ENCODE measurements at regions not wholly inside any gene's neighbourhood (a gene's known extent, or its start where the extent isn't known, plus 50 kb on each side); places are given as distances from the start of the nearest gene placed in this dataset.

DNA sequence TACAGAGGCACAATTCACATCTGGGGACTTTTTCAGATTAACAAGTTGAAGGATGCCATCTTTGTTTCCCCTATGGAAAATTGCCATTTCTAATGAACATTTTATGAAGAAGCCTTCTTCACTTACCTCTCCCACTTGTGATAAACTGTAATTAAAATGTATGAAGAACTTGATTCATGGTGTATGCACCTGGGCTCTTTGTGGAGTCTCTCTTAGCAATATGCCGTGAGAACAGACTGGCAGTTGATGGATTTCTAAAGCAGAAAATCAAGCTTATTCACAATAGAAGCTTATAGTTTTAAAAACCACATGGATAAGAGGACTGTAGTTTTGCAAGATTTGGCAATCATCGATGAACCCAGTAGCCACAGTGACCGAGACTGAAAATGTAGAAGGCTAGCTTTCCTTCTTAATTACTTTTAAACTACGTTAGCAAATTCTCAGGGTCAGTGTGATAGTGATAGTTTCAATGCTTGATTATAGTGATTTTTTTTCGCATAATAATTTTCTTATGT lies 270.6 kb downstream of the PRL start:
- TF ChIP-seq EP300 (IDR thresholded peaks at IDR 0.05; ENCODE audit: borderline replicate concordance): no peak
- no peak for TF ChIP-seq CEBPB (IDR thresholded peaks at IDR 0.05)
- no peak for TF ChIP-seq CREB1 (IDR thresholded peaks at IDR 0.05; ENCODE audit: low read depth)
- TF ChIP-seq YY1 (IDR thresholded peaks at IDR 0.05; ENCODE audit: low read depth): no peak
- no peak for TF ChIP-seq ZBTB7A (IDR thresholded peaks at IDR 0.05; ENCODE audit: low read depth)
- TF ChIP-seq RAD21 (IDR thresholded peaks at IDR 0.05; ENCODE audit: low read depth): no peak
- TF ChIP-seq, protein P1, sequence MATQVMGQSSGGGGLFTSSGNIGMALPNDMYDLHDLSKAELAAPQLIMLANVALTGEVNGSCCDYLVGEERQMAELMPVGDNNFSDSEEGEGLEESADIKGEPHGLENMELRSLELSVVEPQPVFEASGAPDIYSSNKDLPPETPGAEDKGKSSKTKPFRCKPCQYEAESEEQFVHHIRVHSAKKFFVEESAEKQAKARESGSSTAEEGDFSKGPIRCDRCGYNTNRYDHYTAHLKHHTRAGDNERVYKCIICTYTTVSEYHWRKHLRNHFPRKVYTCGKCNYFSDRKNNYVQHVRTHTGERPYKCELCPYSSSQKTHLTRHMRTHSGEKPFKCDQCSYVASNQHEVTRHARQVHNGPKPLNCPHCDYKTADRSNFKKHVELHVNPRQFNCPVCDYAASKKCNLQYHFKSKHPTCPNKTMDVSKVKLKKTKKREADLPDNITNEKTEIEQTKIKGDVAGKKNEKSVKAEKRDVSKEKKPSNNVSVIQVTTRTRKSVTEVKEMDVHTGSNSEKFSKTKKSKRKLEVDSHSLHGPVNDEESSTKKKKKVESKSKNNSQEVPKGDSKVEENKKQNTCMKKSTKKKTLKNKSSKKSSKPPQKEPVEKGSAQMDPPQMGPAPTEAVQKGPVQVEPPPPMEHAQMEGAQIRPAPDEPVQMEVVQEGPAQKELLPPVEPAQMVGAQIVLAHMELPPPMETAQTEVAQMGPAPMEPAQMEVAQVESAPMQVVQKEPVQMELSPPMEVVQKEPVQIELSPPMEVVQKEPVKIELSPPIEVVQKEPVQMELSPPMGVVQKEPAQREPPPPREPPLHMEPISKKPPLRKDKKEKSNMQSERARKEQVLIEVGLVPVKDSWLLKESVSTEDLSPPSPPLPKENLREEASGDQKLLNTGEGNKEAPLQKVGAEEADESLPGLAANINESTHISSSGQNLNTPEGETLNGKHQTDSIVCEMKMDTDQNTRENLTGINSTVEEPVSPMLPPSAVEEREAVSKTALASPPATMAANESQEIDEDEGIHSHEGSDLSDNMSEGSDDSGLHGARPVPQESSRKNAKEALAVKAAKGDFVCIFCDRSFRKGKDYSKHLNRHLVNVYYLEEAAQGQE (IDR thresholded peaks at IDR 0.05; ENCODE audit: low read depth): no peak
- TF ChIP-seq TAF1 (IDR thresholded peaks at IDR 0.05; ENCODE audit: low read depth): no peak
- TF ChIP-seq NFIC (IDR thresholded peaks at IDR 0.05): no peak
- no peak for TF ChIP-seq TCF12 (IDR thresholded peaks at IDR 0.05; ENCODE audit: low read depth)
- TF ChIP-seq, protein P2, sequence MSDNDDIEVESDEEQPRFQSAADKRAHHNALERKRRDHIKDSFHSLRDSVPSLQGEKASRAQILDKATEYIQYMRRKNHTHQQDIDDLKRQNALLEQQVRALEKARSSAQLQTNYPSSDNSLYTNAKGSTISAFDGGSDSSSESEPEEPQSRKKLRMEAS (IDR thresholded peaks at IDR 0.05): no peak
- TF ChIP-seq TEAD4 (IDR thresholded peaks at IDR 0.05): no peak
